GM19463 (cell line): ENCODE measurements at regions not wholly inside any gene's neighbourhood (a gene's known extent, or its start where the extent isn't known, plus 50 kb on each side); places are given as distances from the start of the nearest gene placed in this dataset.

Source experiments
- ATAC-seq: cut with Tn5 transposase; IDR thresholded peaks from one replicate; pipeline ENCODE4 v1.9.1; 2021; ENCODE audit warnings: mild to moderate bottlenecking, moderate library complexity; ENCODE audit not compliant: unreplicated experiment

- no peak for ATAC-seq
Measured at GRCh38 chr13:102940143-102940542, 94.3 kb downstream of the ERCC5 start.

- peak; percentile 61 for ATAC-seq
Measured at GRCh38 chr13:102935896-102936321, 90.1 kb downstream of the ERCC5 start.

- ATAC-seq = no peak
Measured at GRCh38 chr13:102933523-102933922, 87.7 kb downstream of the ERCC5 start.

GRCh38 chr13:102933122-102933521, 87.3 kb downstream of the ERCC5 start:
- ATAC-seq = no peak

GRCh38 chr13:102932331-102932730, 86.5 kb downstream of the ERCC5 start:
- ATAC-seq = no peak

- no peak for ATAC-seq
Measured at GRCh38 chr13:102930566-102930965, 84.7 kb downstream of the ERCC5 start.

- ATAC-seq = no peak
Measured at GRCh38 chr13:102928941-102929675, 83.3 kb downstream of the ERCC5 start.
